ENCODE measurements at regions not wholly inside any gene's neighbourhood (a gene's known extent, or its start where the extent isn't known, plus 50 kb on each side); places are given as distances from the start of the nearest gene placed in this dataset.
A peak's percentile ranks its signal among the peaks of the same experiment; 100 is the strongest.

GRCh38 chr1:207966521-207966920 is 55.6 kb upstream of the CD34 start:
- DNase-seq (ENCODE audit: extremely low spot score), result no peak
- TF ChIP-seq FOXA1 (IDR thresholded peaks at IDR 0.05), result no peak
- TF ChIP-seq NFRKB (IDR thresholded peaks at IDR 0.05), result no peak
- no peak for TF ChIP-seq TARDBP (IDR thresholded peaks at IDR 0.05)
- no peak for TF ChIP-seq HDGF (IDR thresholded peaks at IDR 0.05; ENCODE audit: borderline replicate concordance)
- TF ChIP-seq ZNF384 (IDR thresholded peaks at IDR 0.05), result no peak
- no peak for TF ChIP-seq L3MBTL2 (conservative IDR thresholded peaks at IDR 0.05)
- no peak for TF ChIP-seq ARNT (IDR thresholded peaks at IDR 0.05)
- TF ChIP-seq LEF1 (IDR thresholded peaks at IDR 0.05; ENCODE audit: borderline replicate concordance), result no peak
- TF ChIP-seq PKNOX1 (IDR thresholded peaks at IDR 0.05), result no peak
- TF ChIP-seq FOXK2 (IDR thresholded peaks at IDR 0.05), result no peak
- no peak for TF ChIP-seq BHLHE40 (IDR thresholded peaks at IDR 0.05; ENCODE audit: borderline replicate concordance)
- no peak for TF ChIP-seq SP1 (IDR thresholded peaks at IDR 0.05)
- TF ChIP-seq CTBP1 (IDR thresholded peaks at IDR 0.05; ENCODE audit: borderline replicate concordance), result no peak
- no peak for TF ChIP-seq ELF4 (IDR thresholded peaks at IDR 0.05)
- TF ChIP-seq FOXM1 (IDR thresholded peaks at IDR 0.05; ENCODE audit: borderline replicate concordance), result no peak
- TF ChIP-seq SUZ12 (IDR thresholded peaks at IDR 0.05), result no peak
- ChIA-PET CTCF (no interaction called here), POLR2A (no interaction called here)

- TF ChIP-seq ARNT (IDR thresholded peaks at IDR 0.05) (no peak), SP1 (IDR thresholded peaks at IDR 0.05) (no peak), ELF4 (IDR thresholded peaks at IDR 0.05) (no peak)
- ChIA-PET CTCF (interaction anchor here (1.4 kb wide), 1 partner anchor 81 kb away, joined by 4 read pairs; no protein-coding TSS in a partner anchor), POLR2A (no interaction called here)
- no peak for DNase-seq (ENCODE audit: extremely low spot score)
Observed at GRCh38 chr1:207965392-207966387, 54.8 kb upstream of the CD34 start.

GRCh38 chr1:207964195-207964966 is 53.5 kb upstream of the CD34 start:
- DNase-seq (ENCODE audit: extremely low spot score), result no peak

GRCh38 chr1:207963427-207964194 is 52.7 kb upstream of the CD34 start:
- ChIA-PET CTCF (interaction anchor here (0.6 to 1.9 kb wide), 30 partner anchors 8 to 326 kb away, joined by 3 to 29 read pairs (median 4); no protein-coding TSS in a partner anchor), POLR2A (interaction anchor here (0.9 to 1.7 kb wide), 9 partner anchors 10 to 280 kb away, joined by 3 to 10 read pairs (median 5); partner anchors contain the start of gene PLXNA2)
- DNase-seq (ENCODE audit: extremely low spot score), result peak; percentile 99

More at GRCh38 chr1:207964195-207964966, 53.5 kb upstream of the CD34 start:
- TF ChIP-seq ZNF384 (IDR thresholded peaks at IDR 0.05) (no peak), BHLHE40 (IDR thresholded peaks at IDR 0.05; ENCODE audit: borderline replicate concordance) (no peak), LEF1 (IDR thresholded peaks at IDR 0.05; ENCODE audit: borderline replicate concordance) (no peak), HDGF (IDR thresholded peaks at IDR 0.05; ENCODE audit: borderline replicate concordance) (no peak), FOXA1 (IDR thresholded peaks at IDR 0.05) (no peak), ARNT (IDR thresholded peaks at IDR 0.05) (no peak), CTBP1 (IDR thresholded peaks at IDR 0.05; ENCODE audit: borderline replicate concordance) (no peak), TARDBP (IDR thresholded peaks at IDR 0.05) (no peak), FOXK2 (IDR thresholded peaks at IDR 0.05) (no peak), NFRKB (IDR thresholded peaks at IDR 0.05) (no peak), FOXM1 (IDR thresholded peaks at IDR 0.05; ENCODE audit: borderline replicate concordance) (no peak), SP1 (IDR thresholded peaks at IDR 0.05) (no peak), SUZ12 (IDR thresholded peaks at IDR 0.05) (no peak), ELF4 (IDR thresholded peaks at IDR 0.05) (no peak), L3MBTL2 (conservative IDR thresholded peaks at IDR 0.05) (no peak), PKNOX1 (IDR thresholded peaks at IDR 0.05) (no peak)
- POLR2A ChIA-PET, result no interaction called here
- CTCF ChIA-PET, result interaction anchor here (0.6 to 1.9 kb wide), 4 partner anchors 67 to 80 kb away, joined by 3 to 29 read pairs (median 4); no protein-coding TSS in a partner anchor

More at GRCh38 chr1:207963427-207964194, 52.7 kb upstream of the CD34 start:
- TF ChIP-seq HDGF (IDR thresholded peaks at IDR 0.05; ENCODE audit: borderline replicate concordance), result no peak
- peak; percentile 45 for TF ChIP-seq L3MBTL2 (conservative IDR thresholded peaks at IDR 0.05)
- no peak for TF ChIP-seq PKNOX1 (IDR thresholded peaks at IDR 0.05)
- no peak for TF ChIP-seq CTBP1 (IDR thresholded peaks at IDR 0.05; ENCODE audit: borderline replicate concordance)
- TF ChIP-seq NFRKB (IDR thresholded peaks at IDR 0.05), result no peak
- TF ChIP-seq LEF1 (IDR thresholded peaks at IDR 0.05; ENCODE audit: borderline replicate concordance), result no peak
- TF ChIP-seq ELF4 (IDR thresholded peaks at IDR 0.05), result peak; percentile 61; the same call in 1 of the 2 replicates

Data from HEK293T (cell line).